ENCODE measurements at regions not wholly inside any gene's neighbourhood (a gene's known extent, or its start where the extent isn't known, plus 50 kb on each side); places are given as distances from the start of the nearest gene placed in this dataset.
"Not testable (repeated sequence)": the region's sequence is repeated elsewhere in the genome, so short reads cannot be mapped to it uniquely, and the experiment has no call there.

DNA sequence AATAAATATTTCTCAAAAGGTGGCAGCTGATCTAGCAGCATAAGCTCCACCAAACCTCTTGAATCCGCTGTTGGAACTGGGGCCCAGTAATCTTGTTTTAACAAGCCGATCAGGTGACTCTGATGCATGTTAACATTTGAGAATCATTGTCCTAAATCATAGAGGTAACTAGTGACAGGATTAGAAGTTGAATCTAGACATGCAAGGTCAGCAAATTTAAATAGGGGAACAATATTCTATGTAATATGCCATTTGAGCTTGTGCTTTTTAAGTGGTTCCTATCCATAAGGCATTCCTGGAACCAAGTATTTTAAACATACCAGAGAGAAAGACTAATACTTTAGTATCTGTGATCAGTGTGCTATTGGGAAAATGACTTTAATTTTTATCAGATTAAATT, 412.8 kb downstream of the PYDC2 start:
- no peak for DNase-seq

DNA sequence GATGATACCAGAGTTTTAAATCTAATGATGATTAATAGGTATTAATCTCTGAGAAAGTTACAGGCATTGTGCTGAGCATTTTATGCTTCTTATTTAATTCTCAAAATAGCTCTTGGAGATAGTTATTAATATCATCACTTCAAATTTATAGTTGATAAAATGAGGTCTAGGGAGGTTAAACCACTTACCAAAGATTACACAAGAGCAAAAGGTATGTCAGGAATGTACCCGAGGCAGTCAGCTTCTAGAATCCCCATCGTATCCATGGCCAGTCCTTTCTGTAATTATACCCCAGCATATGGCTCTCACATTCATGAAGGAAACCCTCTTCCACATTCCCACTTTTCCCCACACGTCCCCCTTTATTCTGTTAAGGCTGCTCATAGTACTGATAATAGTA, 421.3 kb downstream of the PYDC2 start:
- DNase-seq: no peak

DNA sequence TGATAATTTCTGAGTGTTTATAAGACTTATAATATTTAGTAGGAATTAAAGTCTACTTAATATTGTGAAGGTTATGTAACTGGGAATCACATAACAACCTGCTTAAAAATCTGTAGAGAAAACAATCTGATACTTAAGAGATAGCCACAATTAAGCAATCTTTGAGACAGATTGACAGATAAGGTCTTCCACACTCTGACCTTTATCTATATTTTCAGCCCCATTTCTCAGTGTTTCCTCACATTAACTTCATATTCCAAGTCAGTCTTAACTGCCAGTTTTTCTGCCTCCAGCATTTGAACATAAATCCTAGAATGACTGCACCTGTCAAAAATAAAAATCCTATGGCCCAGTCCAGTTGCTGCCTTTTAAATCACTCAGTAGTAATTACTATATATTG, 423.2 kb downstream of the PYDC2 start:
- DNase-seq: no peak

DNA sequence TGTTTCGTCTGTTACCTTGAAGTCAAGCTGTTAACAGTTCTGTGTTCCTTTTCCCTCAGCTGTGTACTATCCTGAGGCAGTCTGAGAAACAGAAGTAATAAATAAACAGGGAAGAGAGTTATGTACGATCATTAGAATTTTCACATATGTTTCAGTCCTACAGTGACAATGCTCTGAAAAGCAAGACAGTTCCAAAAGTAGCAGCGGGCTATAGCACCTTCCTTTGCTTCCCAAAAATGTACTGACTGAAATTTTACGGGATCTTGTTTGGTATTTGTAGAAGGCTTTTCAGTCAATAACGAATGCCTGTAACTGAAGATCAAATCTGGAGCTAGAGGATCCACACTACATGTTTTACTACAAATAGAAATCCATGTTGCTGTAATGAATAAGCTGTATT, 428.1 kb downstream of the PYDC2 start:
- DNase-seq: no peak

DNA sequence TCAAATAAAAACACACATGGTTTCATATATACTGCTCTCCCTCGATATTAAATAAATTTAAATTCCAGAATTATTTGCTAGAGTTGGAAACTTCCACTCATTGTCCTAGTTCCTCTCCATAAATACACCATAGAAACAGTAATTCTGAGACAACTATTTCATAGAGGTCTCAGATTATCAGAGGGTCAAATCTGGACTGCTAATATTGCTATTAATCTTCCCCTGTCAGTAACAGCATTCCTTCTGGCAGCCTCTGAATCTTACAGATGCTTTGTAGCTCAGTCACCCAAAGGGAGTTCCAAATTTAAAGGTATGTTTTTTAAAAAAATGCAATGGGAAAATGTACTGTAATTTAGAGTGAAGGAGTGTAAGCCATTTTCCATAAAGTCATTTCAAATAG, 428.8 kb downstream of the PYDC2 start:
- no peak for DNase-seq

DNA sequence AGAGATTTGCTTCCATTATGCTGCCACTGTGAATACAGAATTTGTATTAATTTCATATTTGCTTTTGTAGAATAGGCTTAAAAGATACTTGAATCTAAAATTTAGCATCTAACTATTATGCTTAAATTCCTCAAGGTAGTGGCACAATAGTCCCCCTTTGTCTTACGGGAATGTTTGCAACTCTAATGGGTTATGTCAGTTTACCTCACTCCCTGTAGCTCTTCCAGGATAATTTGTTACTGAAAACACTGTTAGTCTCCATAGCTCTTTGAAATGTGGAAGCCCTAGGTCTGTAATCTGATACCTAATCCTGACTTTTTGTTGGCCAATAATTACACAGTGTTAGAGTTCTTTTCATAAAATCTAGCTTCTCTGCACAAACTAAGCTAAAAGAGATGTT, 433.4 kb downstream of the PYDC2 start:
- no peak for DNase-seq

DNA sequence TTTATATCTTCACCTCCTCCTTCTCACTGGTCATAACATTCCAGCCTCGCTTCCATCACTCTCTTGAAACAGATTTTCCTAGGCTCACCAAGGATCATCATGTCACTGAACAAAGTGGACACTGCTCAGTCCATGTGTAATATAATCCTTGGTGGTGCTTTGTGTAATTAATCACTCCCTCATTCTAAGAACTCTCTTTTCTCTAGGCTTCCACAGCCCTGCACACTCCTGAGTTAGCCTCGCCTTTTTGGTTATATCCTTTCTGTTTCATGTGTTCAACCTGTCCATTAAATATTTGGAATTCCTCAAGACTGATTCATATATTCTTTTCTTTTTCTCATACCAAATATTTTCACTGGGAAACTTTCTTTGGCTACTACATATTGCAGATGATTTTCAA, 440.8 kb downstream of the PYDC2 start:
- DNase-seq: no peak

DNA sequence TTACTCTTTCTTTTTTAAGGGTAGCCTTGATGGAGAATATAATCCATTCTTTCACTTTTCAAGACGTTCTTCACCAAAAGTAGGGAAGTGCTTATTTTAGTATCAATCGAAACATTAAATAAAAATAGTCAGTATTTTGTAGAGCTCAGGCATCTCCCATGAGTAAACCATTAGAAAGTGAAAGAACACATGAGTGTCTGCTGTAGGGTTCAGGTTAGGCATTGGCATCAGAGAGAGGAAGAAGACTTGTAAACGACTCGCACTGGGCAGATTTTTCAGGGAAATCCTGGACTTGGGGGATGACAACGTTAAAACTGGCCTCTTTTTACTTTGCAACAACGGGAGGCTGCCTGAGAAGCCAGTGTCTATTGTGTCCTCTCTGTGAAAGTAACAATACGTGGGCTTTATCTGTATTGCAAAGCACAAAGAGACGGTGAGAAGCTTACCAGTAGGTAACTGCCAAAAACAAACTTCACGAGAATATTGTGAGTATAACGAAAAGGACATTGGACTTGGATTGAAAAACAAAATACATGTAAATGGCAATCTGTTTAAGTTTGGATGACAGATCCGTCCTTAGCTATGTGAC, 451.7 kb downstream of the PYDC2 start:
- DNase-seq: no peak

DNA sequence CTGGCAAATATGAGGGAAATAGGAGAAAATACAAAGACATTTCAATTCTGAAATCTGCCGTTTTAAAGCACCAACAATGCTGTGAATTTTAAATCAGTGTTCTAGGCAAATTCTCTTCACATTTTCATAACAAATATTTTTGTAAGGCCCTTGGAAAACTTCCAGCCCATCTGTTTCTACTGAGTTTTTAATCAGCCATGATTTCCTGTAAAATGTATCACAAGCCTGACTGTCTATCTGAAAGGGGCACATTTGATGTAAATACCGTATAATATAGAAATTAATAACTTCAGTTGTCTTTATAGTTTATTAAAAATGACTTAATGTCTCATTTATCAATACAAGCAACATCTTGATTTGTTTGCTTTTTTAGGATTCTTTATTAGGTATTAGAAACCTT, 454.7 kb downstream of the PYDC2 start:
- no peak for DNase-seq

DNA sequence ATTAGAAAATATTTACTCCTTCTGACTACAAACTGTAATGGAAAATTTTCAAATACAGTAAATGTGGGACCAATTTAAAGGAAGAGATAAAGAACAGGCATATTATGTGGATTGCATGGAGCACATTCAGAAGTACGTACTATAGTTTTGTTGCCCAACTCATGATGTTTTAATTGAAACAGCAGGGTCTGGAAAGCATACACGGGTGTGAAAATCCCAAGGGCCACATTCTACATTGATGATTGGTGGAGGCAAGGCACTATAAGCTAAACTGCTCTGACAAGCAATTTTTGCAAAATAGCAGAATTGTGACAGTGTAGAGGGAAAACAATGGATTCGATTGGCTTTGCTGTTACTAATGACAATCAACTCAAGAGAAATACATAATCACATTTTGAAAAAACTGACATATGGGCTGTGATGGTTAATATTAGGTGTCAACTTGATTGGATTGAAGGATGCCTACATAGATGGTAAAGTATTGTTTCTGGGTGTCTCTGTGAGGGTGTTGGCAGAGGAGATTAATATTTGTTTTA, 458.6 kb downstream of the PYDC2 start:
- DNase-seq: no peak

DNA sequence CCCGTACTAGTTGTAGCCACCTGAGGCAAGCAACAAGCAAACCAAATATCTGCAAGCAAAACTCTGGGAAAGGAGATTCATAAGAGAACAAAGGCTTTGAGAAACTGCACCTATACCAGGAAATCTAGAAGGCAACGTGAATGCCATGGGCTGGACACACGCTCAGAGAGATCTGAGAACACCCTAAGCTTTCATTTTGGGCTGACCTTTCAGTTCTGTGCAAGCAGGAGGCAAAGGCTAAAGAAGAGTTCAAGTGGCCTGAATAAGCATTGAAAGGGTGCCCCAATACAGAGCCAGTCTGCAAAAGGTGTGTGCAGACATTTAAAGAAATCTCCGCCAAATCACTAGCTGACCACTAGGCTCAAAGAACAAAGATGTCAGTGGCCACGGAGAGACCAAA, 461.6 kb downstream of the PYDC2 start:
- no peak for DNase-seq

DNA sequence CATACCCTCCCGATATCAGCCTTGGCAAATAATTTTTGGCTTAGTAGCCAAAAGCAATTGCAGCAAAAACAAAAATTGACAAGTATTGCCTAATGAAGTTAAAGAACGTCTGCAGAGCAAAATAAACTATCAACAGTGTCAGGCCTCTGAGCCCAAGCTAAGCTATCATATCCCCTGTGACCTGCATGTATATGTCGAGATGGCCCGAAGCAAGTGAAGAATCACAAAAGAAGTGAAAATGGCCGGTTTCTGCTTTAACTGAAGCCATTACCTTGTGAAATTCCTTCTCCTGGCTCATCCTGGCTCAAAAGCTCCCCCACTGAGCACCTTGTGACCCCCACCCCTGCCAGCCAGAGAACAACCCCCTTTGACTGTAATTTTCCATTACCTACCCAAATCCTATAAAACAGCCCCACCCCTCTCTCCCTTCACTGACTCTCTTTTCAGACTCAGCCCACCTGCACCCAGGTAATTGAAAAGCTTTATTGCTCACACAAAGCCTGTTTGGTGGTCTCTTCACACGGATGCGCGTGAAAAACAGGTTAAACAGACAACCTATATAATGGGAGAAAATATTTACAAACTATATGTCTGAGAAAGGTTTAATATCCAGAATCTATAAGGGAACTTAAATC, 466.3 kb downstream of the PYDC2 start:
- DNase-seq: not testable (repeated sequence)

DNA sequence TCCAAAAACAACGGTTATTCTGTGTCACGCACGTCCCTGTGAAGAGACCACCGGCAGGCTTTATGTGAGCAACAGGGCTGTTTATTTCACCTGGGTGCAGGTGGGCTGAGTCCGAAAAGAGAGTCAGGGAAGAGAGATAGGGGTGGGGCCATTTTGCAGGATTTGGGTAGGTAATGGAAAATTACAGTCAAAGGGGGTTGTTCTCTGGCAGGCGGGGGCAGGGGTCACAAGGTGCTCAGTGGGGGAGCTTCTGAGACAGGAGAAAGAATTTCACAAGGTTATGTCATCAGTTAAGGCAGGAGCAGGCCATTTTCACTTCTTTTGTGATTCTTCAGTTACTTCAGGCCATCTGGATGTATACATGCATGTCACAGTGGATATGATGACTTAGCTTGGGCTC, 467.0 kb downstream of the PYDC2 start:
- DNase-seq: not testable (repeated sequence)

DNA sequence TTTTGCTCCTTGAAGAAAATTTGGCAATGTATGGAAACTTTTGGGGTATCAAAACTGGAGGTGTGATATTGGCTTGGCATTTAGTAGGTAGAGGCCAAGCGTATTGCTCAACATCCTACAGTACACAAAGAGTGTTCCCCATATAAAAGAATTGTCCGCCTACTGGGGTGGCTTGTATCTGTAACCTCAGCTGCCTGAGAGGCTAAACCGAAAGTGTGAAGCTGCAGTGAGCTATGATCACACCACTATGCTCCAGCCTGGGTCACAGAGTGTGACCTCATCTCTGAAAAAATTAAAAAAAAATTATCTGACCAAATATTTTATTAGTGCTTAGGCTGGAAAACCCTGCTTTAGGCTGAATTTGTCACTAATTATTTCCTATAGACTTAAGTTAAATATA, 483.9 kb downstream of the PYDC2 start:
- DNase-seq: no peak

DNA sequence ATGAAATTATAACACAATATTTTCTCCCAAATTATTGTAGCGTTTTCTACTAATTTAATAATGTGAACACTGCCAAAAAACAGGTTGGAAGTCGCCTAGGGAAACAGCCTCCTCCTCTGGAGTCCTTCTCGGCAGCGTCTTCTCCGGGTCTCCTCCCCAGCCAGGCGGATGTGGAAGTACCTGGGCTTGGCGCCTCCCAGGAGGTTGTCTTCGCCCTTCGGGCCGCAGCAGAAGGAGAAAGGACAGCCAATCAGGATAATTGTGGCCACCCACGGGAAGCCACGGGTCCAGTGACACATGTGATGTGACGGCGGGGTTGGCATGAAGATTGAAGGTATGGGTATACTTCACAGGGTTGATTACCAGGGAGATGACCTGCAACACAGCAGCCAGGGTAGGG, 491.2 kb downstream of the PYDC2 start:
- no peak for DNase-seq

DNA sequence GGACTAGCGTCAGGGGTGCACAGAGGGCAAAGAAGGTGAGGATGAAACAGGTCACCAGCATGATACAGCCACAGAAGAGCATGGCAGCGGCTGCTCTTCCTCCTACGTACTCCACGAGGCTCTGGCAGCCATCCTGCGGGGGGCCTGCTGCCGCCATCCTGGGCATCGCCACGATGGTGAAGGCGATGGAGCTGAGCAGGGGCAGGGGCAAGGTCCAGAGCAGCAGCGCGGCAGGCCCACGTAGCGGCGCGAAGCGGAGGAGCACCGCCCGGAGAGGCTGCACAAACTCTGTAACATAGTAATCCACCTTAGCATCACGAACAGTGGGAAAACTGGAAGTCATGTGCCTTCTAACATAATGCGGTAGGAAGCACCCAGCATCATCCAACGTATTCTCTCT, 491.6 kb downstream of the PYDC2 start:
- DNase-seq: no peak

DNA sequence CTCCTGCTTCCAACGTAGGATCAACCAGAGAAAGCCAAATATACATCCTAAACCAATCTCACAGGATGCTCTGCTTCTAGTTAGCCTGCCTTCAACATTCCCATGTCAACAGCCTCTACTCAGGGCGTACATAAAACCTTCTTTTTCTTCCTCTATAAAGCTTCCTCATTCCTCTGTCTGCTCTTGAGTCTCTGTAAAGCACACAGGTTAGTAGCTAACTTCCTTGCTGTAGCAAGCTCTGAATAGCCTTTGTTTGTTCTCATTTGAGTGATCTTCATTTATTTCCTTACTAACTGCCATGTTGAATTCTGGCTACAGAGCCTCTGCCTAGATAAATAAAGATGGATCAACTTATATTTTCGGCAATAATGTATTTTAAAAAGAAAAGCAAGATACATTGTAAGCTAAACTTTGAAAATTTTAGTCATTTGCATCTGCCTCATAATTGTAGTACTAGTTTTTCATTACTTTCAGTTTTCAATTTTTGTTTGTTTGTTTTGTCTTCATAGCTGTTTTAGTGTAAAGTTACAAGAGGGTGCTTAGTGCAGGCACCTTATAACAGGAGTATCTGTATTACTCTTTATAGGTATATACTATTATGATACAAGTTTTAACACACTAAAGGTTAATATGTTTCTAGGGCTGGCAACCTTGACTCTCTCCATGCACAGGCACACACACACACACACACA, 498.2 kb downstream of the PYDC2 start:
- DNase-seq: no peak

DNA sequence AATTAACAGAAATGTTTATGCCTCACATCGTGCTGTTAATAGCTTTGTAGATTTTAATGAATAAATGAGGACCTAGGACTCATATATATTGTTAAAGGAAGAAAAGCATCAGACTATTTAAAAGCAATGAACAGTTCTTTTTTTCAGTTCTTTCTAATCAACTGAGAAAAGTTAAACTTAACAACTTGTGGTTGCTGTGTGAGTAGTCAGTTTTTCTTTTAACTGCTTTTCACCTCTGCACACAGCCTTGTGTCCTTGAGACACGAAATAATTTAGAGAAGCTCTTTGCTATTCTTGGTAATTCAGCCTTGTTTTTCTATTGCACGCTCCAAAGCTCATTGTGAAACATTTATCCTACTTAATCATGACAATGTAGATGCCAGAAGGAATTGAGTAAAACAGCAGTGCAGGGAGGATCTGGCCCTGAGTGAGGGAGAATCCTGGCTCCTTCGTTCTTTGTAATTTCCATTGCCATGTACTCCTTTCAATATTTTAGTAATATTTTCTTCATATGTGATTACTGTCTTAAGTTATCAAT, 499.0 kb downstream of the PYDC2 start:
- no peak for DNase-seq

DNA sequence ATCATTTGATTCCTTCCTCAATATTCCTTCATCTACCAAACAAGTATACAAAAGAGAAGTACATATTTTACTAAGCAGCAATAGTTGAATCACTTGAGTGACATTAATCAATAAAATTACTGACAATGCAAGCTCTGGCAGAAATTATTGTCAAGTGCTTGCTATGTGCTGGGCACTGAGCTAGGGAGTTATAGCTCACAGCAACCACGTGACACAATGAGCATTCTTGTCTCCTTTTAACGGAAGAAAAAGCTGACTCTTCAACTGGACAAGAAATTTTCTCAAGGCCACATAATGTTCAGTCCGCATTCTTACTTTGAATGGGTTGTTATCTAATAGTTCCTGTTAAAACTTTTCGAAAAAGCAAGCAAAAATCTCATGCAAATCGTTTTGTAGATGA, 500.1 kb downstream of the PYDC2 start:
- DNase-seq: no peak

DNA sequence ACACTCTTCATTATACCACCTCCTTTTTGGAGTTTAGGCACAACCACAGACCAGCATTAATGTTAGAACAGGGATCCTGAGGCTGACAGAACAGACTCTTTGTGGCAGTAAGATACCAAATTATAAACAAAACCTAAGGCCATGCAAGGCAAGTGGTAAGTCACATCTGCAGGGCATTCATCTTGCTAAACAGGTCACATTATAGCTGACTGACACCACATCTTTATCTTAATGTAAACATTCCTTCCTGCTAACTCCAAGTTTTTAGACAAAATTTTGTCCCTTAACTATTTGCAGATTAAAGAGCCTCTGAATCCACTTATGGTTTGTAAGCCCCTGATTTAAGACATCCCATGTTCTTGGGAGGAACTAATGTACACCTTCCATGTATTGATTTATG, 500.6 kb downstream of the PYDC2 start:
- no peak for DNase-seq

DNA sequence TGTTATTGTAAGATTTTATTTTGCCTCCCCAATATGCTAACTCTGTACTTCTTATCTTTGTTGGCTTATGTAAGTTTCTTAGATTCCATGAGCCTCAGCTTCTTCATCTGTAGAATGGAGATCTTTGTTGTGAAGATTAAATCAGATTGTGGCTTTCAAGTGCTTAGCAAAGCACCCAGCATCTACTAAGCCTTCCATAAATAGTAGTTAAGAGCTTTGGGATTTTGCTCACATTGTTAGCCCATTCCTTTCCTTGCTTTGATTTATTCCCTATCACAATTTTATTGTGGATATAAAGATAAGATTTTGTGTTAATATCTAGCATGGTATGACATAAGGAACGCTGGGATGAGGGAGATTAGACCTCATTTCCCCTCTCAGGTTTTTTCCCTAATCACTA, 501.4 kb downstream of the PYDC2 start:
- no peak for DNase-seq

DNA sequence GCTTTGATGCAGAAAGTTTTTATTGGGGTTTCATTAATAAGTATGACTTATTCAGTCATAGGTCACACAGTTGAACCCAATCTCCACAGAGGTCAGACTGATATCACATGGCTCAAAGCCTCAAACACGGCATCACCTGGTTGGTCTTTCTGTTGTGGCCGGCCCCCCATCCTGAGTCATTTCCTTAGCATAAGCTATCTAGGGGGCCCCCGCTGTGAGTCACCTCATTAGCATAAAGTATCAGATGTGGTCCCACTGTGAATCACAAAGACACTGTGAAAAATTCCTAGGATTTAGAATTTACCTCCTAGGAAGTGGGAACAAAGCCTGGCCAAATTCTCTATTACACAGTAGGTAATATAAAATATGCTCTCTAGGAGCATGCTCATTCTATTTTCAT, 502.2 kb downstream of the PYDC2 start:
- no peak for DNase-seq

DNA sequence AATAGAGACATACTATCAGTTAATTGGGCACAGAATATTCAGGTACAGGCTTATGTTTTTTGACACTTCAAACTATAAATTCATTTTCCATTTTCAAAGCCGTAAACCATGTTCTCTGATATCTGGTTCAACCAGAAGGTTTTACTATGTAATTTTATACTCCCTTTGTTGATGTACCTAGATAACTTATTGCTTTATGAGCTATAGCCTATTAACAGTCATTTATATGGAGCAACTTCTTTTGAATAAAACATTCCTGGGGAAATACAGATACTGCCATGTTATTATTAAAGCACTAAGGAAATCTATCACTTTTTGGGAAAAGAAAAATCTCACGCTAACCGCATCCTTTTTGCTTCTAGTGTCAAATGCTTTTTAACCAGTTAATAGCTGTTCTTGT, 505.6 kb downstream of the PYDC2 start:
- DNase-seq: no peak

DNA sequence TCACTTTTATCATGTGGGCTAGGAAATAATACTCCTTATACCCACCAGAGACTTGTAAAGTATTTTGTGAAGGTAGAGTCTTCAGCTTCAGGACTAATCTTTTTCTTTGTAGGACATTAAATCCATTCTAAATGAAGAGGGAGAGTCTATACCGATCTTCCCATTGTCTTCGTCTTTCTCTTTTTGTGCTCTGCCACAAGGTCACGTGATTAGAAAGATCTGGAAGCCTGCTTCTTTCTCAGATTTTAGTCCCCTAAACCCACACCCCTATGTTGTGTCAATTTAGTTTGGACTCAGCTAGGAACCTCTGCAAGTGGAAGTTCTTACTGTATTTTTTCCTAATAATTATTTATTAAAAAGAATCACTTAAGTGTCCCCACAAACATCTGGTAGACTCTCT, 507.3 kb downstream of the PYDC2 start:
- no peak for DNase-seq
